ENCODE measurements at regions not wholly inside any gene's neighbourhood (a gene's known extent, or its start where the extent isn't known, plus 50 kb on each side); places are given as distances from the start of the nearest gene placed in this dataset.

DNA sequence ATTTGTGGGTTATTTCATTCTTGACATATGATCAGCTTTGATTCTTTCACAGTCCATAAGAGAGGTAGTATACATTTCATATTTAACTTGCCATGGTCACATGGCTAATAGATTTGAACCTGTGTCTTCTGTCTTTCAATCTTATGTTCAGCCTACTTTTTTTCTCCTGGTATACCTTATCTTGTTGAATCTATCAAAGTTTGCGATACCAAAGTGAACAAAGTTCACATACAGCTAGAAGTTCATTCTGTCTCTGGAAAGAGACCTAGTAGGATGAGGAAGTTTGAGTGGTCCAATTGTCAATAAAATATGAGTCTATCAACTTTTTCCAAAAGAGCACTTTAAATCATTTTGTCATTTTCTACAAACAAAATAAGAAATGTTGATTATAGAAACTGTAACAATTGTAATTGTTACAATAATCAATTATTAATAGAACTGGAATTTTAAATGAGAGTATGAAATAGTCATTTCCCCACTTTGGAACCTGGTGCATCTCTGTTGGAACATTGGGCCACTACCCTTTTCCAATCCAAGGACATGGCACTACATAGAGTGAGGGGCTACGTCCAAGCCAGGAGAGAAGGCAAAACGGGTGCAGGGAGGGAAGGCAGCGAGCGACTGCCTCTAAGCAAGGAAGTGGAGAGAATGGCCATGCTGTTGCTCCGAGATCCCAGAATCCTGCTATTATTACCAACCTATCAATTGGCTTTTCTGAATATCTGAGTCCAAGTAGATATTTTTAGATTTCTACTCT, 194.2 kb upstream of the FOXQ1 start:
- DNase-seq (ENCODE audit: low read depth) = no peak
- no peak overlapping the region for H3K4me3 ChIP-seq (ENCODE audit: control insufficient read depth, low read depth, low read length)
- TF ChIP-seq CTCF (IDR thresholded peaks at IDR 0.05; ENCODE audit: control insufficient read depth, insufficient read depth, low read depth, low read length, missing control alignments) = no peak

GRCh38 chr6:1116149-1116548, 195.7 kb upstream of the FOXQ1 start:
- no peak overlapping the region for H3K4me3 ChIP-seq (ENCODE audit: control insufficient read depth, low read depth, low read length)
- no peak for DNase-seq (ENCODE audit: low read depth)
- TF ChIP-seq CTCF (IDR thresholded peaks at IDR 0.05; ENCODE audit: control insufficient read depth, insufficient read depth, low read depth, low read length, missing control alignments) = no peak

GRCh38 chr6:1113916-1114540, 197.9 kb upstream of the FOXQ1 start:
- no peak for DNase-seq (ENCODE audit: low read depth)
- H3K4me3 ChIP-seq (ENCODE audit: control insufficient read depth, low read depth, low read length) = no peak overlapping the region
- TF ChIP-seq CTCF (IDR thresholded peaks at IDR 0.05; ENCODE audit: control insufficient read depth, insufficient read depth, low read depth, low read length, missing control alignments) = no peak

DNA sequence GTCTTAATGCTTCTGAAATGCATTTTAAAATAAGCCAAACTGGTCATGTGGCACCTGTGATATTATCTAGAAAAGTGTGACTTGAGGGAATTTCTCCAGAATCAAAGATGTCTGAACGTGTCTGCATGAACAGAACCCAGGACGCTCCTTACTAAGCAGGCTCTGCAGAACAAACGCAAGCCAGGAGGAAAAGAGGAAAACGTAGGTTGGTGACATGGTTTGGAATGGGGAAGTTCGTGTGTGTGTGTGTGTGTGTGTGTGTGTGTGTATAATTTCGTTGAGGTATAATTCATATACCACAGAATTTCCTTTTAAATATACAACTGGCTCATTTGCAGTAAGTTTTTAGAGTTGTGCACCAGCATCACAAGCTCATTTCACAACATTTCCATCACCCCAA, 200.5 kb upstream of the FOXQ1 start:
- no peak for TF ChIP-seq CTCF (IDR thresholded peaks at IDR 0.05; ENCODE audit: control insufficient read depth, insufficient read depth, low read depth, low read length, missing control alignments)
- no peak overlapping the region for H3K4me3 ChIP-seq (ENCODE audit: control insufficient read depth, low read depth, low read length)
- no peak for DNase-seq (ENCODE audit: low read depth)

GRCh38 chr6:1110941-1111349, 201.0 kb upstream of the FOXQ1 start:
- H3K4me3 ChIP-seq (ENCODE audit: control insufficient read depth, low read depth, low read length) = no peak overlapping the region
- no peak for DNase-seq (ENCODE audit: low read depth)
- no peak for TF ChIP-seq CTCF (IDR thresholded peaks at IDR 0.05; ENCODE audit: control insufficient read depth, insufficient read depth, low read depth, low read length, missing control alignments)

- H3K4me3 ChIP-seq (ENCODE audit: control insufficient read depth, low read depth, low read length) = no peak overlapping the region
- TF ChIP-seq CTCF (IDR thresholded peaks at IDR 0.05; ENCODE audit: control insufficient read depth, insufficient read depth, low read depth, low read length, missing control alignments) = peak; percentile 20
- DNase-seq (ENCODE audit: low read depth) = no peak
These were observed 201.7 kb upstream of the FOXQ1 start for GRCh38 chr6:1110164-1110563.
